Ecto neural progenitor cell (in vitro differentiated cells): ENCODE measurements at regions not wholly inside any gene's neighbourhood (a gene's known extent, or its start where the extent isn't known, plus 50 kb on each side); places are given as distances from the start of the nearest gene placed in this dataset.

ENCODE experiments used
- DNase-seq: peaks from one replicate; pipeline ENCODE4 v3.0.0-alpha.2; 2018; ENCODE audit warnings: low spot score

GRCh38 chr10:53749439-53749838, 976.9 kb upstream of the MBL2 start:
- no peak for DNase-seq

GRCh38 chr10:53748319-53748718, 975.7 kb upstream of the MBL2 start:
- DNase-seq, result no peak

- DNase-seq, result no peak
These were observed 972.2 kb upstream of the MBL2 start for GRCh38 chr10:53744746-53745145.

- no peak for DNase-seq
These were observed 971.6 kb upstream of the MBL2 start for GRCh38 chr10:53744176-53744575.

GRCh38 chr10:53737132-53737531, 964.5 kb upstream of the MBL2 start:
- DNase-seq, result no peak

GRCh38 chr10:53726921-53727320, 954.3 kb upstream of the MBL2 start:
- no peak for DNase-seq

- no peak for DNase-seq
These were observed 952.0 kb upstream of the MBL2 start for GRCh38 chr10:53724581-53724980.

GRCh38 chr10:53719658-53720057, 947.1 kb upstream of the MBL2 start:
- no peak for DNase-seq

- DNase-seq, result no peak
These were observed 943.6 kb upstream of the MBL2 start for GRCh38 chr10:53716156-53716555.

- DNase-seq, result no peak
These were observed 940.8 kb upstream of the MBL2 start for GRCh38 chr10:53713431-53713830.

GRCh38 chr10:53702489-53702888, 929.9 kb upstream of the MBL2 start:
- DNase-seq, result no peak

- DNase-seq, result no peak
These were observed 928.6 kb upstream of the MBL2 start for GRCh38 chr10:53701213-53701612.

GRCh38 chr10:53700278-53700677, 927.7 kb upstream of the MBL2 start:
- DNase-seq, result no peak

- DNase-seq, result no peak
These were observed 927.1 kb upstream of the MBL2 start for GRCh38 chr10:53699684-53700083.

- no peak for DNase-seq
These were observed 926.6 kb upstream of the MBL2 start for GRCh38 chr10:53699231-53699630.

- no peak for DNase-seq
These were observed 924.5 kb upstream of the MBL2 start for GRCh38 chr10:53697038-53697437.

GRCh38 chr10:53690524-53691240, 918.1 kb upstream of the MBL2 start:
- DNase-seq, result no peak

- DNase-seq, result no peak
These were observed 915.2 kb upstream of the MBL2 start for GRCh38 chr10:53687800-53688199.

- no peak for DNase-seq
These were observed 910.3 kb upstream of the MBL2 start for GRCh38 chr10:53682885-53683284.

- no peak for DNase-seq
These were observed 909.9 kb upstream of the MBL2 start for GRCh38 chr10:53682458-53682857.

GRCh38 chr10:53679666-53680065, 907.1 kb upstream of the MBL2 start:
- DNase-seq, result no peak

GRCh38 chr10:53675177-53675576, 902.6 kb upstream of the MBL2 start:
- DNase-seq, result no peak

GRCh38 chr10:53667063-53667462, 894.5 kb upstream of the MBL2 start:
- no peak for DNase-seq

GRCh38 chr10:53664282-53665019, 891.9 kb upstream of the MBL2 start:
- DNase-seq, result no peak
